Brain microvascular endothelial cell (primary cell): ENCODE measurements at regions not wholly inside any gene's neighbourhood (a gene's known extent, or its start where the extent isn't known, plus 50 kb on each side); places are given as distances from the start of the nearest gene placed in this dataset.
"Not testable (repeated sequence)": the region's sequence is repeated elsewhere in the genome, so short reads cannot be mapped to it uniquely, and the experiment has no call there.

ENCODE experiments used
- DNase-seq: peaks from one replicate; pipeline ENCODE4 v3.0.0-alpha.2; 2020
- H3K27ac ChIP-seq: fragments of 250-450 bp; sonication (Bioruptor Pico); 2 replicates; pipeline ENCODE4 v1.5.1; 2020; ENCODE audit warnings: mild to moderate bottlenecking, moderate library complexity
- H3K27me3 ChIP-seq: fragments of 250-450 bp; sonication (Bioruptor Pico); replicated peaks from 2 replicates; pipeline ENCODE4 v1.5.1; 2020; ENCODE audit warnings: mild to moderate bottlenecking
- H3K36me3 ChIP-seq: fragments of 250-450 bp; sonication (Bioruptor Pico); replicated peaks from 2 replicates; pipeline ENCODE4 v1.5.1; 2020; ENCODE audit warnings: mild to moderate bottlenecking
- H3K4me3 ChIP-seq: 2 replicates; pipeline ENCODE4 v1.5.1; 2011; ENCODE audit warnings: low read depth, mild to moderate bottlenecking, control low read depth, low read length, moderate library complexity
- in situ Hi-C: cut with HindIII; loops from 2 replicates; pipeline ENCODE4 v1.10.0; 2017; ENCODE audit warnings: low sequenced_read_pairs, low pct_ligation_motif_present
- TF ChIP-seq, protein P1 (sequence below): IDR thresholded peaks from 2 replicates; pipeline ENCODE4 v1.5.1; 2011; ENCODE audit warnings: low read depth, mild to moderate bottlenecking, moderate library complexity, low read length, control low read depth, inconsistent platforms; ENCODE audit errors: missing control alignments

DNA sequence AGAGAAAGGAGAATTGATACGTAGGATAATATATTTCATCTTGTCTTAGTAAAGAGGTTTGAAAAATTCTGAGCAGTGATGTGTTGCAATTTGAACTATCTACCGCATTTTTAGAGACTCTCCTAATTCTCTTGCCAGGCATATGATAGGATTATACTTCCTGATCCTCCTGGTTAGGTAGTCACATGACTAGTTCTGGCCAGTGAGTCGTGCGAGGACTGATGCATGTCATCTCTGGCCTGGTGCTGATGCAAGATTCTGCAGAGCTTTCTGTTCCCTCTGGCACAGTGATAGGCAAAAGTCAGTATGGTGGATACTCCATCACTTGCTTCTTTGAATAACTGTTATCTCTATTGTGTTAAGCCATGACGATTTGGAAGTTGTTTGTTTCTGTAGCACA, 277.6 kb upstream of the NAALADL2 start:
- Histone ChIP-seq H3K4me3 (no peak overlapping the region), H3K27ac (no peak overlapping the region), H3K36me3 (no peaks in the 10 kb centered on the region), H3K27me3 (no peaks in the 10 kb centered on the region)
- in situ Hi-C loops: no loop called here
- TF ChIP-seq, protein P1, sequence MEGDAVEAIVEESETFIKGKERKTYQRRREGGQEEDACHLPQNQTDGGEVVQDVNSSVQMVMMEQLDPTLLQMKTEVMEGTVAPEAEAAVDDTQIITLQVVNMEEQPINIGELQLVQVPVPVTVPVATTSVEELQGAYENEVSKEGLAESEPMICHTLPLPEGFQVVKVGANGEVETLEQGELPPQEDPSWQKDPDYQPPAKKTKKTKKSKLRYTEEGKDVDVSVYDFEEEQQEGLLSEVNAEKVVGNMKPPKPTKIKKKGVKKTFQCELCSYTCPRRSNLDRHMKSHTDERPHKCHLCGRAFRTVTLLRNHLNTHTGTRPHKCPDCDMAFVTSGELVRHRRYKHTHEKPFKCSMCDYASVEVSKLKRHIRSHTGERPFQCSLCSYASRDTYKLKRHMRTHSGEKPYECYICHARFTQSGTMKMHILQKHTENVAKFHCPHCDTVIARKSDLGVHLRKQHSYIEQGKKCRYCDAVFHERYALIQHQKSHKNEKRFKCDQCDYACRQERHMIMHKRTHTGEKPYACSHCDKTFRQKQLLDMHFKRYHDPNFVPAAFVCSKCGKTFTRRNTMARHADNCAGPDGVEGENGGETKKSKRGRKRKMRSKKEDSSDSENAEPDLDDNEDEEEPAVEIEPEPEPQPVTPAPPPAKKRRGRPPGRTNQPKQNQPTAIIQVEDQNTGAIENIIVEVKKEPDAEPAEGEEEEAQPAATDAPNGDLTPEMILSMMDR: no peak
- DNase-seq: no peak

DNA sequence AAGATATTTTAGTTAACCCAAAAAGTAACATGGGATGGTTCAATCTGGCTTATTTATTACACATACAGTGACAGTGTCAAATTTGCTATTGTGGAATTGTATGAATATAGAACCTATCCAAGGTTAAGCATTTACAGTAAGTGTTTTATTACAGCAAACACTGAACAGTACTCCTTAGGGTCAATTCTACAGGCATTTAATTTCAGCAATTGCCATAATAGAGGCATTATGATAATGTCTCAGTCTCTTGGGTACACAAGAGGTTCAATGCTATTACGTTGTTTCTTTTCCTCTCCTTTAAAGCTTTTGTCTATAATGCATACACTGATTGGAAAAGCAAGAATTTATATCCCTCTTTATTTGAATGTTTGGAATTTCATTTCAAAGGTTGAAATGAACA, 275.7 kb upstream of the NAALADL2 start:
- Histone ChIP-seq H3K27ac (no peak overlapping the region), H3K27me3 (no peaks in the 10 kb centered on the region), H3K36me3 (no peaks in the 10 kb centered on the region), H3K4me3 (no peak overlapping the region)
- DNase-seq: no peak
- in situ Hi-C loops: no loop called here
- TF ChIP-seq, protein P1: no peak

DNA sequence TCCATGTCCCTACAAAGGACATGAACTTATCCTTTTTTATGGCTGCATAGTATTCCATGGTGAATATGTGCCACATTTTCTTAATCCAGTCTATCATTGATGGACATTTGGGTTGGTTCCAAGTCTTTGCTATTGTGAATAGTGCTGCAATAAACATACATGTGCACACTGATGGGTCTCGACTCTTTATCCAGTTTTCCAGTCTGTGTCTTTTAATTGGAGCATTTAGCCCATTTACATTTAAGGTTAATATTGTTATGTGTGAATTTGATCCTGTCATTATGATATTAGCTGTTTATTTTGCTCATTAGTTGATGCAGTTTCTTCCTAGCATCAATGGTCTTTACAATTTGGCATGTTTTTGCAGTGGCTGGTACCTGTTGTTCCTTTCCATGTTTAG, 272.0 kb upstream of the NAALADL2 start:
- DNase-seq, in situ Hi-C loops, H3K27ac ChIP-seq, H3K27me3 ChIP-seq, H3K4me3 ChIP-seq, H3K36me3 ChIP-seq: not testable (repeated sequence)

DNA sequence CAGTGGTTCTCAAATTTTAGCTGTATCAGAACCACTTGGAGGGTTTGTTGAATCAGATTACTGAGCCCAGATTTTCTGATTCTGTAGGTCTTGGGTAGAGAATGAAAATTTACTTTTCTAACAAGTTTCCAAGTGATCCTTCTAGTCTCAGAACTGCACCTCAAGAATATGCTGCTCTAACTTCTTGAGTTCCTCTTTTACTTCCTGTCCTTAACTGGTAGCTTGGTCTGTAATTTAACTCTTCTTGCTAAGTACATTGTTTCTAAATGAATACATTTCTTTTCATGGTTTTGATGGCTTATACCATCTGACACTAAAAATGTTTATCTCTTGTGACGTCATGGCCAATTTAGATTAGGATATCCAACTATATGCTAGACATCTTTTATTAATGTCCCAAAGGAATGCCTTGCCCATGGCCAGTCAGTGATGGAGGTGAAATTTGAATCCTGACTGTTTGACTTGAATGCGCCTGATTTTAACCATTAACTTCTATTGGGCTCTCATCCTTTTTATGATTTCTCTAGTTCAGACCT, 262.6 kb upstream of the NAALADL2 start:
- Histone ChIP-seq H3K27ac (no peak overlapping the region), H3K27me3 (no peaks in the 10 kb centered on the region), H3K4me3 (no peak overlapping the region), H3K36me3 (no peaks in the 10 kb centered on the region)
- TF ChIP-seq, protein P1: no peak
- DNase-seq: no peak
- in situ Hi-C loops: no loop called here

DNA sequence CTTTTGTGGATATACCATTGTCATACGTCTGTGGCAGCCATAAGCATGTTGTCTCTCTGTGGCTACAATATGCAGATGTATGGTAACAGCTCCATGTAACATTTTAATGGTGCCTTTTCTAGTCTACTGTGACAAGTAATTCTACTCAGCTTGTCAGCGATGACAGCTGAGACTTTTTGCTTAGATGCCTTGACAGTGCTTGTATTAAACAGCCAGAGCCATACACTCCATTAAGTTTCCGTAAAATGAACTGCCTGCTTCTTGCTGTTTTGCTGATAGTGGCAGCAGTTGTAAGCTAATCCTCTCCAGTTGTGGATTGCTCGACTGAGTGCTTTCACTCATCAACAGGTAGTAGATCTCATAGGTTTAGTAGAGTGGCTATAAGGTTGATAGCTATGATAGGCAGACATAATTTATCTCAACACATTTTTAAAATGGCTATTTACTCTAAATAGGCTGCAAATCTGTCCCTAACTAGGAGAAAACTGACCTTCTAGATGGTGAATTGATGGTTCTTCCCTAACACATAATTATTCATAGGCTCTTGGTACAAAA, 260.2 kb upstream of the NAALADL2 start:
- Histone ChIP-seq H3K27ac (no peak overlapping the region), H3K27me3 (no peaks in the 10 kb centered on the region), H3K4me3 (no peak overlapping the region), H3K36me3 (no peaks in the 10 kb centered on the region)
- DNase-seq: no peak
- in situ Hi-C loops: no loop called here
- TF ChIP-seq, protein P1: no peak

DNA sequence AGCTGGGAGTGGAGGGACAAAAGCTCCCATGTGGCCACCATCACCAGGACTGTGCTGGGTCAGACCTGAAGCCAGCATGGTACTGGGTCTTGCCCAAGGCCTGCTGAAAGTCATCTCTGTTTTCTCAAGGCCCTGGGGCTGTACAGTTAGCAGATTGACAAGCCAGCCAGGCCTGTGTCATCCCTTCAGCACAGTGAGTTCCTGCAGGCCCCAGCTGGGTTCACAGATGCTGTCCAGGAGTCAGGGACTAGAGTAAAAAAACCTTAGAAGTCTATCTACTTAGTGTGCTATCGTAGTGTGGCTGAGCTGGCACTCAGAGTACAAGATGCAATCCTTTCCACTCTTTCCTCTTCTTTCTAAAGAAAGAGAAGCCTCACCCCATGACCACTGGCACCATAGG, 246.0 kb upstream of the NAALADL2 start:
- no peak for DNase-seq
- Histone ChIP-seq H3K27ac (no peak overlapping the region), H3K4me3 (no peak overlapping the region), H3K27me3 (no peaks in the 10 kb centered on the region), H3K36me3 (no peaks in the 10 kb centered on the region)
- TF ChIP-seq, protein P1: no peak
- in situ Hi-C loops: no loop called here
